HEK293 (cell line): ENCODE measurements at regions not wholly inside any gene's neighbourhood (a gene's known extent, or its start where the extent isn't known, plus 50 kb on each side); places are given as distances from the start of the nearest gene placed in this dataset.

Experiments
- CTCF ChIA-PET: fragments of 350-600 bp; formaldehyde crosslinking; extraction: SDS; loops from one replicate; lab custom pipeline; 2021; ENCODE audit warnings: antibody characterized with exemption; lab: Yijun Ruan, JAX
- POLR2A ChIA-PET: fragments of 300-600 bp; formaldehyde crosslinking; extraction: SDS; loops from one replicate; lab custom pipeline; 2020; ENCODE audit warnings: antibody characterized with exemption, inconsistent platforms; lab: Yijun Ruan, JAX
- H3K27ac ChIP-seq: fragments of 200-500 bp; sonication (Bioruptor generic); 2 replicates; pipeline ENCODE4 v1.5.1; 2014; ENCODE audit warnings: low read depth, low read length, control low read depth, inconsistent platforms; ENCODE audit errors: extremely low read depth
- H3K36me3 ChIP-seq, 2 experiments: fragments of 200-500 bp in 1 of 2; sonication (Bioruptor generic) in 1 of 2; 1 replicate in 1 of 2; 2 replicates in 1 of 2; pipeline ENCODE4 v1.5.1; 2014 to 2017; ENCODE audit warnings: inconsistent platforms in 2 of 2, low read length in 2 of 2; ENCODE audit not compliant: control insufficient read depth in 2 of 2, insufficient read depth in 1 of 2
- H3K4me1 ChIP-seq: fragments of 200-500 bp; sonication (Bioruptor generic); 2 replicates; pipeline ENCODE4 v1.5.1; 2014; ENCODE audit warnings: mild to moderate bottlenecking, low read length, inconsistent platforms; ENCODE audit not compliant: control insufficient read depth, insufficient read depth
- H3K4me3 ChIP-seq: 2 replicates; pipeline ENCODE4 v1.5.1; 2011; ENCODE audit warnings: low read depth, mild to moderate bottlenecking, control low read depth, low read length, moderate library complexity
- H3K9me3 ChIP-seq: fragments of 200-500 bp; sonication (Bioruptor generic); 2 replicates; pipeline ENCODE4 v1.5.1; 2014; ENCODE audit warnings: low read depth, low read length, inconsistent platforms; ENCODE audit not compliant: control insufficient read depth, insufficient read depth
- HOXD13 ChIP-seq: sonication (generic); formaldehyde crosslinking; IDR thresholded peaks from 2 replicates; pipeline ENCODE4 v1.8.0; 2022; ENCODE audit warnings: missing genetic modification reagents, borderline replicate concordance
- MEIS1 ChIP-seq: sonication (generic); formaldehyde crosslinking; IDR thresholded peaks from 2 replicates; pipeline ENCODE4 v1.8.1; 2022; ENCODE audit warnings: missing genetic modification reagents, mild to moderate bottlenecking, borderline replicate concordance
- SCRT1 ChIP-seq: fragments of 450-650 bp; formaldehyde crosslinking; IDR thresholded peaks from 2 replicates; pipeline ENCODE4 v1.5.1; 2016; ENCODE audit warnings: missing biosample characterization, missing genetic modification characterization, borderline replicate concordance
- SP3 ChIP-seq: fragments of 450-650 bp; formaldehyde crosslinking; IDR thresholded peaks from 2 replicates; pipeline ENCODE4 v1.5.1; 2016; ENCODE audit warnings: missing biosample characterization, missing genetic modification characterization
- TCF7L2 ChIP-seq: IDR thresholded peaks from 2 replicates; pipeline ENCODE4 v1.6.1; 2011; ENCODE audit warnings: low read depth, mild to moderate bottlenecking, inconsistent platforms, low read length, moderate library complexity, borderline replicate concordance
- ZNF324 ChIP-seq: fragments of 450-650 bp; formaldehyde crosslinking; IDR thresholded peaks from 2 replicates; pipeline ENCODE4 v1.5.1; 2016; ENCODE audit warnings: missing biosample characterization, missing genetic modification characterization
- ZNF354C ChIP-seq: fragments of 450-650 bp; formaldehyde crosslinking; IDR thresholded peaks from 2 replicates; pipeline ENCODE4 v1.5.1; 2016; ENCODE audit warnings: missing biosample characterization, missing genetic modification characterization, low read depth, borderline replicate concordance
- ZNF48 ChIP-seq: fragments of 450-650 bp; formaldehyde crosslinking; IDR thresholded peaks from 2 replicates; pipeline ENCODE4 v1.5.1; 2016; ENCODE audit warnings: missing biosample characterization, missing genetic modification characterization
- ZNF510 ChIP-seq: fragments of 450-650 bp; formaldehyde crosslinking; IDR thresholded peaks from 2 replicates; pipeline ENCODE4 v1.5.1; 2018; ENCODE audit warnings: mild to moderate bottlenecking, missing genetic modification characterization, missing biosample characterization; ENCODE audit not compliant: insufficient replicate concordance
- ZNF514 ChIP-seq: fragments of 450-650 bp; formaldehyde crosslinking; IDR thresholded peaks from 2 replicates; pipeline ENCODE4 v1.5.1; 2016; ENCODE audit warnings: missing biosample characterization, missing genetic modification characterization
- ZNF544 ChIP-seq: fragments of 450-650 bp; formaldehyde crosslinking; IDR thresholded peaks from 2 replicates; pipeline ENCODE4 v1.5.0; 2017; ENCODE audit warnings: missing biosample characterization, missing genetic modification characterization
- ZNF558 ChIP-seq: fragments of 450-650 bp; formaldehyde crosslinking; IDR thresholded peaks from 2 replicates; pipeline ENCODE4 v1.5.1; 2016; ENCODE audit warnings: missing biosample characterization, missing genetic modification characterization
- ZNF571 ChIP-seq: fragments of 450-650 bp; formaldehyde crosslinking; IDR thresholded peaks from 2 replicates; pipeline ENCODE4 v1.5.0; 2017; ENCODE audit warnings: missing biosample characterization, missing genetic modification characterization
- ZNF624 ChIP-seq: fragments of 450-650 bp; formaldehyde crosslinking; IDR thresholded peaks from 2 replicates; pipeline ENCODE4 v1.5.1; 2017; ENCODE audit warnings: missing biosample characterization, missing genetic modification characterization
- ZNF629 ChIP-seq: fragments of 450-650 bp; formaldehyde crosslinking; IDR thresholded peaks from 2 replicates; pipeline ENCODE4 v1.5.1; 2017; ENCODE audit warnings: missing biosample characterization, missing genetic modification characterization
- ZNF664 ChIP-seq: fragments of 450-650 bp; formaldehyde crosslinking; IDR thresholded peaks from 2 replicates; pipeline ENCODE4 v1.5.1; 2016; ENCODE audit warnings: missing biosample characterization, missing genetic modification characterization
- ZNF830 ChIP-seq: fragments of 450-650 bp; IDR thresholded peaks from 2 replicates; pipeline ENCODE4 v1.5.0; 2018; ENCODE audit warnings: missing biosample characterization, missing genetic modification characterization, low read depth, mild to moderate bottlenecking, moderate library complexity
- ZNF843 ChIP-seq: fragments of 450-650 bp; formaldehyde crosslinking; IDR thresholded peaks from 2 replicates; pipeline ENCODE4 v1.5.1; 2016; ENCODE audit warnings: missing biosample characterization, missing genetic modification characterization
- ZSCAN23 ChIP-seq: fragments of 450-650 bp; formaldehyde crosslinking; IDR thresholded peaks from 2 replicates; pipeline ENCODE4 v1.5.1; 2016; ENCODE audit warnings: missing biosample characterization, missing genetic modification characterization
- TF ChIP-seq, protein P1 (sequence below): fragments of 450-650 bp; formaldehyde crosslinking; IDR thresholded peaks from 2 replicates; pipeline ENCODE4 v1.5.1; 2016; ENCODE audit warnings: missing biosample characterization, missing genetic modification characterization
- TF ChIP-seq, protein P2 (sequence below): fragments of 450-650 bp; formaldehyde crosslinking; IDR thresholded peaks from 2 replicates; pipeline ENCODE4 v1.5.1; 2016; ENCODE audit warnings: missing biosample characterization, missing genetic modification characterization
- TF ChIP-seq, protein P3 (sequence below): fragments of 450-650 bp; IDR thresholded peaks from 2 replicates; pipeline ENCODE4 v1.5.1; 2018; ENCODE audit warnings: missing biosample characterization, mild to moderate bottlenecking, missing genetic modification characterization

DNA sequence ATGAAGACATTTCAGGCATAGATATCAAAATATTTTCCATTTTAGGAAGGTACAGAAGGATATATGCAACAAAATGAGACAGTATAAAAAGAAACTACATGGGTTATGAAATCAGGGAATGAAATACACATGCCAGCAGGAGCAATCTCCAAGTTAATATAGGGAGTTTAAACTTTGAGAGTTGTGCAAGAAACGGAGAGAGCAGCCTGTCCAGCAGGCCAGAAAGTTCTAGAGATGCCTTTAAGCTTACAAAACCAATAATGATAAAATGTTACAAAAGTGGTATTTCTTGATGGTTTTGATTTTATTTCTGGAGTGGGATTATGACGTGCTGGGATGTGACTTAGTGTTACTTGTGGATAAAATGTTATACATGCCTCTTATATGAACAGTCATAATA, 2047.9 kb downstream of the ARAP2 start (continued):
- TF ChIP-seq ZNF843 (tag by site-specific recombination), result no peak
- no peak for TF ChIP-seq ZSCAN23 (tag by site-specific recombination)
- TF ChIP-seq, all 188 proteins: peak for 0

DNA sequence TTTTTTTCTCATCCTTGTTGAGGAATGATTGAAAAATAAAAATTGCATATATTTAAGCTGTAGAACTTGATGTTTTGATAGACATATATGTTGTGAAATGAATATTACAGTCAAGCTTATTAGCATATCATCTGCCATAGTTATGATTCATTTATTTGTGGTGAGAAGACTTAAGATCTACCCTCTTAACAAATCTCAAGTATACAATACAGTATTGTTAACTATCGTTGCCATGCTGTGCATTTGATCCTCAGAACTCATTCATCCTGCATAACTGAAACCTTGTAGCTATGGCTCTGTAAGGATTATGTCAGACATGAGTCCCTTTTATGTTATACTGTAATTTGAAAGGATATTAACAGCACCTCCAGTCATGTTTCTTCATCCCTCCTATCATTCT, 2045.3 kb downstream of the ARAP2 start:
- TF ChIP-seq ZNF830 (tag by site-specific recombination), result no peak
- no peak for TF ChIP-seq ZNF558 (tag by site-specific recombination)
- TF ChIP-seq ZNF354C (tag by site-specific recombination), result no peak
- TF ChIP-seq ZNF624 (tag by site-specific recombination), result no peak
- TF ChIP-seq, protein P1, sequence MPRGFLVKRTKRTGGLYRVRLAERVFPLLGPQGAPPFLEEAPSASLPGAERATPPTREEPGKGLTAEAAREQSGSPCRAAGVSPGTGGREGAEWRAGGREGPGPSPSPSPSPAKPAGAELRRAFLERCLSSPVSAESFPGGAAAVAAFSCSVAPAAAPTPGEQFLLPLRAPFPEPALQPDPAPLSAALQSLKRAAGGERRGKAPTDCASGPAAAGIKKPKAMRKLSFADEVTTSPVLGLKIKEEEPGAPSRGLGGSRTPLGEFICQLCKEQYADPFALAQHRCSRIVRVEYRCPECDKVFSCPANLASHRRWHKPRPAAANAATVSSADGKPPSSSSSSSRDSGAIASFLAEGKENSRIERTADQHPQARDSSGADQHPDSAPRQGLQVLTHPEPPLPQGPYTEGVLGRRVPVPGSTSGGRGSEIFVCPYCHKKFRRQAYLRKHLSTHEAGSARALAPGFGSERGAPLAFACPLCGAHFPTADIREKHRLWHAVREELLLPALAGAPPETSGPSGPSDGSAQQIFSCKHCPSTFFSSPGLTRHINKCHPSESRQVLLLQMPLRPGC (tag by site-specific recombination), result no peak
- no peak for TF ChIP-seq ZNF324 (tag by site-specific recombination)
- no peak for TF ChIP-seq SCRT1
- no peak for TF ChIP-seq HOXD13 (CRISPR knock-in tag)
- TF ChIP-seq, protein P2, sequence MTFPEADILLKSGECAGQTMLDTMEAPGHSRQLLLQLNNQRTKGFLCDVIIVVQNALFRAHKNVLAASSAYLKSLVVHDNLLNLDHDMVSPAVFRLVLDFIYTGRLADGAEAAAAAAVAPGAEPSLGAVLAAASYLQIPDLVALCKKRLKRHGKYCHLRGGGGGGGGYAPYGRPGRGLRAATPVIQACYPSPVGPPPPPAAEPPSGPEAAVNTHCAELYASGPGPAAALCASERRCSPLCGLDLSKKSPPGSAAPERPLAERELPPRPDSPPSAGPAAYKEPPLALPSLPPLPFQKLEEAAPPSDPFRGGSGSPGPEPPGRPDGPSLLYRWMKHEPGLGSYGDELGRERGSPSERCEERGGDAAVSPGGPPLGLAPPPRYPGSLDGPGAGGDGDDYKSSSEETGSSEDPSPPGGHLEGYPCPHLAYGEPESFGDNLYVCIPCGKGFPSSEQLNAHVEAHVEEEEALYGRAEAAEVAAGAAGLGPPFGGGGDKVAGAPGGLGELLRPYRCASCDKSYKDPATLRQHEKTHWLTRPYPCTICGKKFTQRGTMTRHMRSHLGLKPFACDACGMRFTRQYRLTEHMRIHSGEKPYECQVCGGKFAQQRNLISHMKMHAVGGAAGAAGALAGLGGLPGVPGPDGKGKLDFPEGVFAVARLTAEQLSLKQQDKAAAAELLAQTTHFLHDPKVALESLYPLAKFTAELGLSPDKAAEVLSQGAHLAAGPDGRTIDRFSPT, result no peak
- TF ChIP-seq, protein P3, sequence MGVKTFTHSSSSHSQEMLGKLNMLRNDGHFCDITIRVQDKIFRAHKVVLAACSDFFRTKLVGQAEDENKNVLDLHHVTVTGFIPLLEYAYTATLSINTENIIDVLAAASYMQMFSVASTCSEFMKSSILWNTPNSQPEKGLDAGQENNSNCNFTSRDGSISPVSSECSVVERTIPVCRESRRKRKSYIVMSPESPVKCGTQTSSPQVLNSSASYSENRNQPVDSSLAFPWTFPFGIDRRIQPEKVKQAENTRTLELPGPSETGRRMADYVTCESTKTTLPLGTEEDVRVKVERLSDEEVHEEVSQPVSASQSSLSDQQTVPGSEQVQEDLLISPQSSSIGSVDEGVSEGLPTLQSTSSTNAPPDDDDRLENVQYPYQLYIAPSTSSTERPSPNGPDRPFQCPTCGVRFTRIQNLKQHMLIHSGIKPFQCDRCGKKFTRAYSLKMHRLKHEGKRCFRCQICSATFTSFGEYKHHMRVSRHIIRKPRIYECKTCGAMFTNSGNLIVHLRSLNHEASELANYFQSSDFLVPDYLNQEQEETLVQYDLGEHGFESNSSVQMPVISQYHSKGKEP (tag by site-specific recombination), result no peak
- no peak for TF ChIP-seq ZNF571
- TF ChIP-seq TCF7L2, result no peak
- TF ChIP-seq ZNF514 (tag by site-specific recombination), result no peak
- no peak for TF ChIP-seq ZNF510 (tag by site-specific recombination)
- no peak for TF ChIP-seq MEIS1 (CRISPR knock-in tag)
- TF ChIP-seq ZNF48 (tag by site-specific recombination), result no peak
- TF ChIP-seq ZNF664 (tag by site-specific recombination), result no peak
- no peak for TF ChIP-seq ZNF629
- no peak for TF ChIP-seq ZNF544 (tag by site-specific recombination)
- no peak for TF ChIP-seq SP3 (tag by site-specific recombination)
- H3K36me3 ChIP-seq, result no peaks in the 10 kb centered on the region
- H3K27ac ChIP-seq, result no peak overlapping the region
- CTCF ChIA-PET, result interaction anchor here (0.6 kb wide), 1 partner anchor 321 kb away, joined by 6 read pairs; no protein-coding TSS in a partner anchor
- H3K4me1 ChIP-seq, result no peaks in the 10 kb centered on the region
- H3K9me3 ChIP-seq, result no peaks in the 10 kb centered on the region
- POLR2A ChIA-PET, result no interaction called here
- no peak overlapping the region for H3K4me3 ChIP-seq
